ENCODE measurements at regions not wholly inside any gene's neighbourhood (a gene's known extent, or its start where the extent isn't known, plus 50 kb on each side); places are given as distances from the start of the nearest gene placed in this dataset.

DNA sequence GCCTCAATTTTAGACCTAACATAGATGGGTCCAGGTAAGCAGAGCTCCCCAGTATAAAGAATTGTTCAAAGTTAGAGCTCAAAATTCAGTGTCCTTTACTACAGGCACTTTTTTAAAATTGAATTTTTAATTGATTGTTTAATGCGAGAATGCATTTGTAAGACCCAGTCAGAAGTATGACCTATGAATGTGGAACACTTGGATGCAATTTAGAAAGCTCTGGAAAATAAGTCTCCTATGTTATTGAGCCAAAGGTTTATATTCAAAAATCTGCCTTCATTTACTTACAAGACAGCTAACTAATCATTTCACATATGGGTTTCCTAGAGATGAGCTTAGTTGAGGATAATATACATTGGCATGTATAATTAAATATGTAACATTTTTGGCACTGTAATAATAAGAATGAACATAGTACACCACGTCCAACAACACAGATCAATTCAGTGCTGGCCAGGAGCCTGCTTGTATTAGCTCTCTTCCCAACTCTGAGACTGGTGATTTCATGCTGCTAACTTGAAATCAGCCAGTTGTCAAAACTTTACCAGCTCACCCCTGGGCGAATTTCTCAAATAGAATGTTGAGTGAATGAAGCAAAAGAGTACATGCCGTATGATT, 197.2 kb upstream of the NPY2R start:
- Histone ChIP-seq H3K27me3 (no peaks in the 10 kb centered on the region), H3K4me1 (peaks cover 0 to 15% (median 0%) of the 10 kb centered on the region in 10 experiments; a peak in 4 of 20 replicates), H3K9me3 (replicated peaks in 1 of 11) (0 out of 22 replicates have a peak, but pooled peaks cover 0 to 2% (median 0%) of the 10 kb centered on the region in 11 experiments), H3K9ac (no peak overlapping the region), H3K27ac (no peak overlapping the region), H4K20me1 (no peaks in the 10 kb centered on the region), H3K4me3 (no peak overlapping the region), H3K4me2 (no peak overlapping the region), H3K36me3 (no peaks in the 10 kb centered on the region)
- TF ChIP-seq Cebpa-rat (IDR thresholded peaks at IDR 0.05): no peak

DNA sequence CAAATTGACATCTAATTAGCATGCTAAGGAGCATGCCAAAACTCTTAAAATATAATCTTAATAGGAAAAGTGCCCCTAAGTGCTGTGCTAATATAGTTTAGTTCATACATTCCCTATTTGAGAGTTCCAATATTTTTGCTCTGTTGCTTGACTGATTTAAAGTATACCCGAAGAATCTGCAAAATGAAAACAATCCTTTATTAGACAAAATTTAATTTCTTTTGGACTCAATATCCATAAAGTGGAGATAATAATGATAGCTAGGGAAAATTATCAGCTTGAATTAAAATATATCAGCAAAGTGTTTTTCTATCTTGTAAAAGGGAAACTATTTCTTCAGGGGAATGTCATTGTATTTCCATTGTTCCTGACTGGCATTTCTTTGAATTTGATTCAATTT, 196.0 kb upstream of the NPY2R start:
- no peak overlapping the region for H3K9ac ChIP-seq
- H3K4me2 ChIP-seq: no peak overlapping the region
- no peak overlapping the region for H3K27ac ChIP-seq
- H3K4me1 ChIP-seq: peaks cover 0 to 13% (median 0%) of the 10 kb centered on the region in 10 experiments; a peak in 3 of 20 replicates
- 0 out of 22 replicates have a peak, but pooled peaks cover 0 to 2% (median 0%) of the 10 kb centered on the region in 11 experiments for H3K9me3 ChIP-seq (replicated peaks in 1 of 11)
- no peaks in the 10 kb centered on the region for H3K36me3 ChIP-seq
- TF ChIP-seq Cebpa-rat (IDR thresholded peaks at IDR 0.05): no peak
- H4K20me1 ChIP-seq: no peaks in the 10 kb centered on the region
- H3K4me3 ChIP-seq: no peak overlapping the region
- no peaks in the 10 kb centered on the region for H3K27me3 ChIP-seq

DNA sequence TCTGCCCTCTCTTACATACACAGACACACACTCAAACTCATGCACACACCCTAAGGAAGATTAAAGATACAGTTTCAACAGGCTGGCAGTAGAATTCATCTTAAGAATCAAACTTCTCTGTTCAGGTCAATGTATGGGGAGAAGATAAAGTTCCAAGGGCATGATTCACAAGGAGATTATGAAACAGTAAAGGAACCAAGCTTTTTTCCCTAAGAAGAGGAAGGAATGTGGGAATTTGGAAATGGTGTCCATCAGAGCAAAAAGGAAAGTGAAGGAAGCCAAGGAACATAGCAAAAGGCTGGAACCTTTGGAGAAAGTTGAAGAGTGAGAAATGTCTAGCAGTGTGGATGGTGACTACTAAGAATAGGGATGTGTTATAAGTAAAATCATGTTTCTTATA, 191.0 kb upstream of the NPY2R start:
- Histone ChIP-seq H4K20me1 (no peaks in the 10 kb centered on the region), H3K27me3 (no peaks in the 10 kb centered on the region), H3K9ac (no peak overlapping the region), H3K4me3 (no peak overlapping the region), H3K27ac (no peak overlapping the region), H3K4me2 (no peak overlapping the region), H3K4me1 (no peaks in the 10 kb centered on the region), H3K36me3 (no peaks in the 10 kb centered on the region), H3K9me3 (replicated peaks in 1 of 11) (peaks cover 0 to 9% (median 6%) of the 10 kb centered on the region in 11 experiments; a peak in 5 of 22 replicates)
- TF ChIP-seq Cebpa-rat (IDR thresholded peaks at IDR 0.05): no peak

DNA sequence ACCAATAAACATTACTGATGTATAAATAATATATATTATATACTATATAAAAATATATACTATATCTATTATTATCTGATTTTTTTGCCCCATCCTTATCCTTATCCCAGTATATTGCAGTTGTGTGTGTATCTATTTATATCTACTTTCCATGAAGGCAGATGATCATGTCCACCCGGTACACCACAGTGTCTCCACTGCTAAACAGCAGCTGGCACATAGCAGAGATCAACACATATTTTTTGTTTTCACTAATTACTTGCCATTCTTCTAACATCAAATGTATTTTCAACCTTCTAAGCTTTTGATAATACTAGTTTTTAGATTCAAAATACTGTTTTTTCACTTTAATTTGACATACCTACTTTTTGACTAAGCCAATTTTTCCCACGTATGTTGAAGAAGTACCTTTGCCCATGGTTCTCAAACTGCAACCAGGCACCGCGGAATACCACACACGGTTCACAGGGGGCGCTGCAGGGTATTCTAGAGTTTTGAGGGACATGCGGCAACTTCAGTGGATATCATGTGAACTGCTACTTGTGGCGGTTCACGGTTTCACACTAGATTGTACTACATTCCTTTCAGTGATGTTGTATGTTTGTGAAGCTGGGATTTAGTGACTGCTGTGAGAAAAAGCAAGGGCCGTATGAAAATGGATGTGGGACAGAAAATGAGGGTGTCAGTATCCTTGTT, 182.5 kb upstream of the NPY2R start:
- no peak overlapping the region for H3K4me2 ChIP-seq
- H3K4me3 ChIP-seq: no peak overlapping the region
- no peak for TF ChIP-seq Cebpa-rat (IDR thresholded peaks at IDR 0.05)
- no peaks in the 10 kb centered on the region for H3K27me3 ChIP-seq
- no peaks in the 10 kb centered on the region for H4K20me1 ChIP-seq
- no peak overlapping the region for H3K27ac ChIP-seq
- peaks cover 0 to 7% (median 5%) of the 10 kb centered on the region in 11 experiments; a peak in 5 of 22 replicates for H3K9me3 ChIP-seq (replicated peaks in 1 of 11)
- no peak overlapping the region for H3K9ac ChIP-seq
- H3K4me1 ChIP-seq: no peaks in the 10 kb centered on the region
- H3K36me3 ChIP-seq: no peaks in the 10 kb centered on the region

DNA sequence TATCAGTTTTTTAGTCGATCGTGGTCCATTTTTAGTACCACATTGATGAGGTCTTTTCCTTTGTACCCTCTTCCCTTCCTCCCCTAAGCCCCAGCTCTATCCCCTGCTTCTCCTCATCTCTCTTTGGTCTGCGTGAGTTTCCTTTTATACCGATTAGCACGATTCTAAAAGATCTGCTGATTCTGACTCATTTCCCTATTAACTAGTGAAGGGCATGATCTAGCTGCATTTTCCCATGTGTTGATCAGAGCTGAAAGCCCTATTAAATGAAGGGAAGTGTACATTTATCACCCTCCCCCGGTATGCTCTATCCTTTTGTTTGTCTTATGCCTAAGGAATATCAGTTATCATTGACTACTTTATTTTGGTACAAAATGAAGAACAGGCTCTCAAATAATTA, 181.7 kb upstream of the NPY2R start:
- TF ChIP-seq Cebpa-rat (IDR thresholded peaks at IDR 0.05): no peak
- no peaks in the 10 kb centered on the region for H3K36me3 ChIP-seq
- H3K4me3 ChIP-seq: no peak overlapping the region

DNA sequence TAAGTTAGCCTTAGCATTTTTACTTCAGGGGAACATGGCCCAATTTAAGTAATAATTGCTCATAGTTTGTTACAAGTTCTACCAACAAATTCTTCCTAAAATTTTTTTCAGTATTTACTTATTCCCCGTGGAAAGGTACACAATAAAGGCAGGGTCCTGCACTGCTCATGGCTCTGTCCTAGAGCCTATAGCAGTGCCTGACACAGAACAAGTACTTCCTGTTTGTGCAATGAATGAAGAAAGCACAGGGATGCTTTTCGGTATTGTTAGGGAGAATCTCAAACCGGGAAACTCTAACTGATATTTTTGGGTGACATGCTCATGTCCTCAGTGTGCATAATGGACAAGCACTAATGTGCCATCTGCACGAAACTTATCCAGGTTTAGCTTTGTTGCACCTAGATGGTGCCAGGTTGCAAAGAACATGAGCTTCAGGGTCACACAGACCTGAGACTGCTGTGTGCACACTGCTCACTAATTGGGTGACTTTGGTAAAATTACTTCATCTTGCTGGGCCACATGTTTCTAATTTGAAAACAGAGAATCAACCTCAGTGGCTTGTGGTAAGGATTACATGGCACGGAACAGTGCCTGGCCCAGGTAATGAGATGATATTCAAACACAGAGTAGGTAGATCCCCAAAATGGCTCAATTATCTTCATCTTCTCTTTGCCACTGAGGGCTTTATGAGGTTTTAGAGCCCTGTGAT, 175.8 kb upstream of the NPY2R start:
- Histone ChIP-seq H3K27me3 (no peaks in the 10 kb centered on the region), H3K9ac (no peak overlapping the region), H3K4me1 (no peaks in the 10 kb centered on the region), H3K4me2 (no peak overlapping the region), H3K36me3 (no peaks in the 10 kb centered on the region), H3K4me3 (no peak overlapping the region), H3K27ac (no peak overlapping the region), H3K9me3 (replicated peaks in 1 of 11) (no peaks in the 10 kb centered on the region), H4K20me1 (no peaks in the 10 kb centered on the region)
- no peak for TF ChIP-seq Cebpa-rat (IDR thresholded peaks at IDR 0.05)

More for the DNA sequence above, 181.7 kb upstream of the NPY2R start:
- Histone ChIP-seq H4K20me1 (no peaks in the 10 kb centered on the region), H3K9ac (no peak overlapping the region), H3K9me3 (replicated peaks in 1 of 11) (no peaks in the 10 kb centered on the region), H3K4me1 (no peaks in the 10 kb centered on the region), H3K4me2 (no peak overlapping the region), H3K27me3 (no peaks in the 10 kb centered on the region), H3K27ac (no peak overlapping the region)

DNA sequence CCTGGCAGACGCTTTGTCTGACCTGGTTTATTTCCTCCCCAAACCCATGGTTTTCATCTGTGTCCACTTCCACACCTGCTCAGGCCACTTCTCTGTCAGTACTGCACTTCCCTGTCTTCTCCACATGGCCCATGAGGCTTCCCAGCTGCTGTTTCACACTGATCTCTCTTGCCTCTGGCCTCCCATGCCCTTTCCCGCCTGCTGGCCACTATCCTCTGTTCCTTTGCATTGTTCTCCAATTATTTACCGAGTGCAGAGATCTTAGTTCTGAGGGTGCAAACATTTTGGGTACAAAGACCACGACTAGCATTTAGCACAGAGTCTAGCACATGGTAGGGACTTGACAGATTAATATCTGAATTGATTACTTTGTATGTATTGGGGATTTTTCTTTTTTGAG, 174.8 kb upstream of the NPY2R start:
- H3K9ac ChIP-seq: no peak overlapping the region
- H3K4me2 ChIP-seq: no peak overlapping the region
- H3K27me3 ChIP-seq: no peaks in the 10 kb centered on the region
- H3K36me3 ChIP-seq: no peaks in the 10 kb centered on the region
- H3K27ac ChIP-seq: no peak overlapping the region
- no peak overlapping the region for H3K4me3 ChIP-seq
- no peaks in the 10 kb centered on the region for H3K9me3 ChIP-seq (replicated peaks in 1 of 11)
- no peak for TF ChIP-seq Cebpa-rat (IDR thresholded peaks at IDR 0.05)
- H3K4me1 ChIP-seq: no peaks in the 10 kb centered on the region
- no peaks in the 10 kb centered on the region for H4K20me1 ChIP-seq

DNA sequence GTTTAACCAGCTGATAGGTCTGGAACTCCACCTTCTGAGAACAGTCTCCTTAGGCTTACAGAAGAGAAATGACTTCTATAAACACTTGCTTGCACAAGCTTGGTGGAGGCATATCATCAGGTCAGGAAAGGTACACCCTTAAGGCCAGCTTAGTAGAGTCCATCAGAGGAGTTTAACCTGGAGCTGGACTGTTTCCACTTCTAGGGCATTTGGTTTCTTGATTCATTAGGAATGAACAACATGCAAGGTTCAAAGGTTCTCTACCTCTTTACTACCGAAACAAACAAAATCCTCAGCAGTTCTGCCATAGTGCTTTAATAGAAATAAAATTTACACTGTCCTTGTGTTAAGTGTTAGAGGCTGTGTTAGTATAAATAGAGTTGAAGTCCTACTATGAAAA, 171.4 kb upstream of the NPY2R start:
- H4K20me1 ChIP-seq: no peaks in the 10 kb centered on the region
- no peak overlapping the region for H3K9ac ChIP-seq
- H3K4me3 ChIP-seq: no peak overlapping the region
- H3K36me3 ChIP-seq: no peaks in the 10 kb centered on the region
- H3K9me3 ChIP-seq (replicated peaks in 1 of 11): no peaks in the 10 kb centered on the region
- H3K27me3 ChIP-seq: no peaks in the 10 kb centered on the region
- H3K27ac ChIP-seq: no peak overlapping the region
- no peak for TF ChIP-seq Cebpa-rat (IDR thresholded peaks at IDR 0.05)
- no peaks in the 10 kb centered on the region for H3K4me1 ChIP-seq
- no peak overlapping the region for H3K4me2 ChIP-seq

DNA sequence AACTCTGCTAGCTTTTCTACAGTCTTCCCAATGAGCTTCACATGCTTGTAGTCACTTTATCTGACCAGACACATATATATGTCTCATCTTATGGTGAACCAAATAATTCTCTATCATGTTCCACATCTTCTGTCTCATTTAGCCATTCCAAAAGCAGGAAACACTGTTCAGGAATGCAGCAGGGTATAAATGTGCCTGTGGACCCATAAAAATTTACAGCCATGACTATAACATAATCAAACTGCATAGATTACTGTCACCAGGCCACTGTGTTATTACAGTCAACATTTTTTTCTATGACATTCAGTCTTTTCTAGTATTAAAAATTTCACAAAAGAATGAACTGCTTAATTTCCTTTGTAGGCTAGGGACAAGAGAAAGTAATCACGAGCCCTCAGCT, 170.0 kb upstream of the NPY2R start:
- Histone ChIP-seq H3K4me3 (no peak overlapping the region), H3K36me3 (no peaks in the 10 kb centered on the region), H3K9me3 (replicated peaks in 1 of 11) (no peaks in the 10 kb centered on the region), H3K27me3 (no peaks in the 10 kb centered on the region), H3K9ac (no peak overlapping the region), H3K4me2 (no peak overlapping the region), H3K27ac (no peak overlapping the region), H3K4me1 (no peaks in the 10 kb centered on the region), H4K20me1 (no peaks in the 10 kb centered on the region)
- TF ChIP-seq Cebpa-rat (IDR thresholded peaks at IDR 0.05): no peak
